ENCODE measurements at regions not wholly inside any gene's neighbourhood (a gene's known extent, or its start where the extent isn't known, plus 50 kb on each side); places are given as distances from the start of the nearest gene placed in this dataset.

DNA sequence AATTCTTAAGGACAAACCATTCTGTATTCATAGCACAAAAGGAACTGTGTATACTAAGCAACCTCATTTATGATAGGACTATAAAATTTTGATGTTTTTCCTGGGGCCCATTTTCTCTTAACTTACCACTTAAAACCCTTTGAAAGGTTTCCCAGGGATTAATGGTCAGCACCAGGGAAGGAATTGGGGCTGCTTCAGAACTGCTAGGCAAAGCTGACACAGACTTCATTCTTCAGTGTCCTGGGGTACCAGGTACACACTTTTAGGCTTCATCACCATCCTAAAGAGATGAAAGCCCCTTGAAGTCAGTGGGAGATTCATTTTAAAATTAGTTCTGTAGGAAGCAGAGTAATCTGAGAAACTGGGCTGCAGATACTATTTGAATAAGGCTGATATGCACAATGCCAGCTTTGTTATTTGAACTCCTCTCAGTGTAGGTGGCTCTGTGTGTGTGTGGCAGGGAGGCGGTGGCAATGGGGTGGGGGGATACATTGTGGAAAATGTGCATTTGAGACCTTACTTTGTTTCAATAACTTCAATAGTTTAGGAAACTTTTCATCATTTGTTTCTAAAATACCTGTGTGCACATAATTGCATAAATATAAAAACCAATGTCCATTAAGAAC lies 329.3 kb upstream of the DCN start:
- no peaks in the 10 kb centered on the region for H3K9me2 ChIP-seq (replicated peaks; ENCODE audit: insufficient read depth, low read length)

DNA sequence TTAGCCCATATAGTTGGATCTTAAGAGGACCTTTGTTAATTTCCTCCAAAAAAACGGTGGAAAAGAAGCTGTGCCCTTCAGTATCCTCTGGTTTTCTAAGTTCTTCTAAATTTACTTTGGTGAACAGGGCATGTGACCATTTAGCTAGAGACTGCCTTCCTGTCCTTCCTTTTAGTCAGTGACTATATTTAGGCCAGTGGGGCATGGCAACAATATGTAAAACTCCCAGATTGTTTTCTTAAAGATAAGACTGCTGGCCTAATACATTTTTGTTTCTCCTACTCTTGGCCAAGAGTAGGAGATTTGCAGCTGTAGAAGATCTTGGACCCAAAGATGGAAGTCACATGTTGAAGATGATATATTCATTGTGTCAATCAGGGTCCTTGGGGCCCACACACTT lies 325.1 kb upstream of the DCN start:
- Histone ChIP-seq H3K9me3 (ENCODE audit: insufficient read depth, low read length) (no peaks in the 10 kb centered on the region), H3K9me2 (replicated peaks; ENCODE audit: insufficient read depth, low read length) (no peaks in the 10 kb centered on the region), H2AFZ (ENCODE audit: low read depth, low read length, severe bottlenecking) (no peak overlapping the region), H4K20me1 (ENCODE audit: low read depth, low read length) (no peaks in the 10 kb centered on the region), H3F3A (ENCODE audit: insufficient read depth) (no peaks in the 10 kb centered on the region), H3K79me2 (ENCODE audit: insufficient read depth, low read length) (no peaks in the 10 kb centered on the region), H3K4me2 (ENCODE audit: low read depth, low read length, poor library complexity, severe bottlenecking) (no peak overlapping the region), H3K36me3 (ENCODE audit: low read length) (no peaks in the 10 kb centered on the region), H3K27ac (ENCODE audit: low read depth, low read length) (no peak overlapping the region), H3K9ac (ENCODE audit: low read length) (no peak overlapping the region), H3K4me3 (ENCODE audit: insufficient read depth, low read length, poor library complexity, severe bottlenecking) (no peak overlapping the region), H3K27me3 (ENCODE audit: low read length) (no peaks in the 10 kb centered on the region)
- TF ChIP-seq, protein P1, sequence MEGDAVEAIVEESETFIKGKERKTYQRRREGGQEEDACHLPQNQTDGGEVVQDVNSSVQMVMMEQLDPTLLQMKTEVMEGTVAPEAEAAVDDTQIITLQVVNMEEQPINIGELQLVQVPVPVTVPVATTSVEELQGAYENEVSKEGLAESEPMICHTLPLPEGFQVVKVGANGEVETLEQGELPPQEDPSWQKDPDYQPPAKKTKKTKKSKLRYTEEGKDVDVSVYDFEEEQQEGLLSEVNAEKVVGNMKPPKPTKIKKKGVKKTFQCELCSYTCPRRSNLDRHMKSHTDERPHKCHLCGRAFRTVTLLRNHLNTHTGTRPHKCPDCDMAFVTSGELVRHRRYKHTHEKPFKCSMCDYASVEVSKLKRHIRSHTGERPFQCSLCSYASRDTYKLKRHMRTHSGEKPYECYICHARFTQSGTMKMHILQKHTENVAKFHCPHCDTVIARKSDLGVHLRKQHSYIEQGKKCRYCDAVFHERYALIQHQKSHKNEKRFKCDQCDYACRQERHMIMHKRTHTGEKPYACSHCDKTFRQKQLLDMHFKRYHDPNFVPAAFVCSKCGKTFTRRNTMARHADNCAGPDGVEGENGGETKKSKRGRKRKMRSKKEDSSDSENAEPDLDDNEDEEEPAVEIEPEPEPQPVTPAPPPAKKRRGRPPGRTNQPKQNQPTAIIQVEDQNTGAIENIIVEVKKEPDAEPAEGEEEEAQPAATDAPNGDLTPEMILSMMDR (IDR thresholded peaks at IDR 0.05; ENCODE audit: insufficient read depth, low read length, poor library complexity, severe bottlenecking) = no peak
- no peak for TF ChIP-seq EZH2phosphoT487 (conservative IDR thresholded peaks at IDR 0.05; ENCODE audit: low read length)

More for the DNA sequence above, 329.3 kb upstream of the DCN start:
- no peak overlapping the region for H3K4me2 ChIP-seq (ENCODE audit: low read depth, low read length, poor library complexity, severe bottlenecking)
- H3K4me3 ChIP-seq (ENCODE audit: insufficient read depth, low read length, poor library complexity, severe bottlenecking) = no peak overlapping the region
- no peaks in the 10 kb centered on the region for H3K9me3 ChIP-seq (ENCODE audit: insufficient read depth, low read length)
- no peaks in the 10 kb centered on the region for H3K36me3 ChIP-seq (ENCODE audit: low read length)
- no peak overlapping the region for H3K27ac ChIP-seq (ENCODE audit: low read depth, low read length)
- no peaks in the 10 kb centered on the region for H4K20me1 ChIP-seq (ENCODE audit: low read depth, low read length)
- no peak overlapping the region for H3K9ac ChIP-seq (ENCODE audit: low read length)
- no peak for TF ChIP-seq EZH2phosphoT487 (conservative IDR thresholded peaks at IDR 0.05; ENCODE audit: low read length)
- TF ChIP-seq, protein P1 (IDR thresholded peaks at IDR 0.05; ENCODE audit: insufficient read depth, low read length, poor library complexity, severe bottlenecking) = no peak
- no peaks in the 10 kb centered on the region for H3F3A ChIP-seq (ENCODE audit: insufficient read depth)
- H2AFZ ChIP-seq (ENCODE audit: low read depth, low read length, severe bottlenecking) = no peak overlapping the region
- H3K79me2 ChIP-seq (ENCODE audit: insufficient read depth, low read length) = no peaks in the 10 kb centered on the region
- H3K27me3 ChIP-seq (ENCODE audit: low read length) = no peaks in the 10 kb centered on the region

DNA sequence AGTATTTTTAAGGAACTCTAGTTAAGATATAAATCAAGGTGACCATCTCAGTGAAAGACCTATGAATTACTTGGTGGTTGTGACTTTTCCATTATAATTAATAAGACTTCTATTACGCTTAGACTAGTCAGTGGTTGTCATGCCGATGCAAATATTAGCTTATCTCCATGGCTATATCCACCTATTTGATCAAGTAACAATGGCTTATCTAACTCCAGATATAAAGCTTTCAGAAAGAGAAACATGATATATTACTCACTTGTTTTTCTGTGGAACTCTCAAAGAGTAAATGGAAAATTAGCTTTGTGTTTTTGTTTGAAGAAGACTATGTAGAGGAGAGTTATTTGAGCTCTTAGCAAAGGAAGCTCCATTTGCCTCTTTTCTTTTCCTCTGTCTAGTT lies 323.8 kb upstream of the DCN start:
- H3K9ac ChIP-seq (ENCODE audit: low read length) = no peak overlapping the region
- H3K36me3 ChIP-seq (ENCODE audit: low read length) = no peaks in the 10 kb centered on the region
- H3K9me3 ChIP-seq (ENCODE audit: insufficient read depth, low read length) = no peaks in the 10 kb centered on the region
- H2AFZ ChIP-seq (ENCODE audit: low read depth, low read length, severe bottlenecking) = no peak overlapping the region
- H3K27ac ChIP-seq (ENCODE audit: low read depth, low read length) = no peak overlapping the region
- H3K4me3 ChIP-seq (ENCODE audit: insufficient read depth, low read length, poor library complexity, severe bottlenecking) = no peak overlapping the region
- no peak overlapping the region for H3K4me2 ChIP-seq (ENCODE audit: low read depth, low read length, poor library complexity, severe bottlenecking)
- no peaks in the 10 kb centered on the region for H3K9me2 ChIP-seq (replicated peaks; ENCODE audit: insufficient read depth, low read length)
- no peaks in the 10 kb centered on the region for H3F3A ChIP-seq (ENCODE audit: insufficient read depth)
- no peaks in the 10 kb centered on the region for H3K27me3 ChIP-seq (ENCODE audit: low read length)
- no peak for TF ChIP-seq EZH2phosphoT487 (conservative IDR thresholded peaks at IDR 0.05; ENCODE audit: low read length)
- TF ChIP-seq, protein P1 (IDR thresholded peaks at IDR 0.05; ENCODE audit: insufficient read depth, low read length, poor library complexity, severe bottlenecking) = no peak
- no peaks in the 10 kb centered on the region for H4K20me1 ChIP-seq (ENCODE audit: low read depth, low read length)
- no peaks in the 10 kb centered on the region for H3K79me2 ChIP-seq (ENCODE audit: insufficient read depth, low read length)

All from SU-DHL-6 (cell line).